GM13976 (cell line): ENCODE measurements at regions not wholly inside any gene's neighbourhood (a gene's known extent, or its start where the extent isn't known, plus 50 kb on each side); places are given as distances from the start of the nearest gene placed in this dataset.

Source experiments
- DNase-seq: peaks from one replicate; pipeline ENCODE4 v3.0.0; 2012; ENCODE audit warnings: low spot score
- in situ Hi-C: fragments of 300-500 bp; cut with MboI; formaldehyde crosslinking; loops from one replicate; pipeline ENCODE4 v1.12.0; 2022; ENCODE audit warnings: low sequenced_read_pairs, mixed read lengths, inconsistent platforms; ENCODE audit not compliant: unreplicated experiment
- TF ChIP-seq, protein P1 (sequence below): IDR thresholded peaks from 2 replicates; pipeline ENCODE4 v1.5.1; 2012; ENCODE audit warnings: borderline replicate concordance, mild to moderate bottlenecking; ENCODE audit not compliant: insufficient read depth; ENCODE audit errors: extremely low read depth, missing control alignments, control extremely low read depth

DNA sequence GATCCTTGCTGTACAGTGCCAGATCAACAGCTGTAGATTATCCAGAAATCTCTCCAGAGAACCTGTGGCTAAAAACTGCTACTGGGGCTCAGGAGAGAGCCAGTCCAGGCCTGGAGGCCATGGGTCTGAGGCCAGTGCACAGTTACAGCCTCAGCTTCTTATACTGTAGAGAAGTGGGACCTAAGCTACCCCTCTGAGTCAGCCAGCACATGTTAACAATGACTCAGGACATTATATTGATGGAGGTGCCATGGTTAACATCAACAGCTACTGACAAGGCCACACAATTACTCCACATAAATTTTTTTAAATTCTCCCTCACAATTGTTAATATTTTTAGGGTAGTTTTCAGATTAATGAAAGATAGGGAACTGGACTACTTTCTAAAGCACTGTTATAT, 138.5 kb downstream of the RBM26 start:
- DNase-seq = no peak
- TF ChIP-seq, protein P1, sequence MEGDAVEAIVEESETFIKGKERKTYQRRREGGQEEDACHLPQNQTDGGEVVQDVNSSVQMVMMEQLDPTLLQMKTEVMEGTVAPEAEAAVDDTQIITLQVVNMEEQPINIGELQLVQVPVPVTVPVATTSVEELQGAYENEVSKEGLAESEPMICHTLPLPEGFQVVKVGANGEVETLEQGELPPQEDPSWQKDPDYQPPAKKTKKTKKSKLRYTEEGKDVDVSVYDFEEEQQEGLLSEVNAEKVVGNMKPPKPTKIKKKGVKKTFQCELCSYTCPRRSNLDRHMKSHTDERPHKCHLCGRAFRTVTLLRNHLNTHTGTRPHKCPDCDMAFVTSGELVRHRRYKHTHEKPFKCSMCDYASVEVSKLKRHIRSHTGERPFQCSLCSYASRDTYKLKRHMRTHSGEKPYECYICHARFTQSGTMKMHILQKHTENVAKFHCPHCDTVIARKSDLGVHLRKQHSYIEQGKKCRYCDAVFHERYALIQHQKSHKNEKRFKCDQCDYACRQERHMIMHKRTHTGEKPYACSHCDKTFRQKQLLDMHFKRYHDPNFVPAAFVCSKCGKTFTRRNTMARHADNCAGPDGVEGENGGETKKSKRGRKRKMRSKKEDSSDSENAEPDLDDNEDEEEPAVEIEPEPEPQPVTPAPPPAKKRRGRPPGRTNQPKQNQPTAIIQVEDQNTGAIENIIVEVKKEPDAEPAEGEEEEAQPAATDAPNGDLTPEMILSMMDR = no peak
- in situ Hi-C loops = no loop called here

DNA sequence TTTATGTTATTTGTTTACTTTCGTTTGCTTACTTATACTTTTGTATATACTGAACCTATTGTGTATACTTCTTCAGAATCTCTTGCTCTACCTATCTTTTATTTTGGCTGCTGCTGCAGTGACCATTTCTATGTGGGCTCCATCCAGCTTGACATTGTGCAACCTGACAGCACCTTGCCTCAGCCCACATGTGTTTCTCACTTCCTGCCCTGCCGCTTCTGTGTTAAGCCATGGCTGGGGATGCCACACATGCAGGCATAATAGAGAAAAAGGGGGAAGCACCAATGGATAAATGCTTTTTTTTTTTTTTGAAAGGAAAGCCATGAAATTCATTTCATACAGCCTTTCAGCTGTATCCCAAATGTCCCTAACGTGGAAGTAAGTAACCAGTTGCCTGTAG, 147.6 kb downstream of the RBM26 start:
- DNase-seq = no peak
- TF ChIP-seq, protein P1 = no peak
- in situ Hi-C loops = no loop called here

DNA sequence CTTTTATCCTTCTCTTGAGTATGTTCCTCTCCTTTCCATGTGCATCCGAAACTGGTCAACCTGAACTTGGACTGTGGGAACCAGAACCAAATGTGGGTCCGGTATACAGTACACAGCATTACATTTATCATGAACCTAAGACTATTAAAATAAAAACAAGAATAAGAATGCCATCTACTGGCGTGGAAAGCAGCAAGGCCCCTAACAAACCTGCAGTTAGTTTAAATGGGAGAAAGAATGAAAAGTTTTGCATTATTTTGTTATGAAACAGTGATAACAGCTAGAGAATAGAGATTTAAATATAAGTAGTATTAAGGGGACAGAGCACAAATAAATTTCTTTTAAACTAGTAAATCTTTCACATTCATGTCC, 159.5 kb downstream of the RBM26 start:
- no peak for DNase-seq

DNA sequence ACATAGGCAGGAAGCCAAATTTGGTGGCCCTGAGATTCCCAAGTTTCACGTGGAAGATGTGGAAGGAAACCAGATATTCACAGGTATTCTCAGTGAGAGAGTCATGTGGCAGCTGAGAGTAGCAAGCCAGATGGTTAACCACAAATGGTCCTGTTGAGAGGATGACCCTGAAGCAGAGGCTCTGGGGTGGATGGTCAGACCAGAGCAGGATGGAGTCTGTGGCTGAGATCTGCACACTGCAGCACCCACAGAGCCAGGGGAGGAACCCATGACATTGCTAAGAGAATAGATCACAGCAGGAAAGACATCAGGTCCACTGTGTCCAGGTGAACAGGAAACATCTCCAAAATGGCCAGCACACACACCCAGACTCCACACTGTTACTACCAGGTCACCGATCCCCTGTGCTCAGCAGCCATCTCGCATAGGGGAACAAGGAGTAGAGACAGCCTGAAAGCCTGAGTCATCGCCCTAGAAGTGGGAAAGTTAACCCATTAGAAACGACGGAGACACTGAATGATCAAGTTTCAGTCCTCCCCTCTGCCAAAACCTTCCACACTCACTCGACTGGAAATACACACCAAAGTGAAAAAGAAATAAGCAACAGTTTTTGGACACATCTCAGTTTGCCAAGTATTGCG, 160.0 kb downstream of the RBM26 start:
- DNase-seq = no peak
- TF ChIP-seq, protein P1 = no peak
- in situ Hi-C loops = no loop called here

More for the DNA sequence above, 159.5 kb downstream of the RBM26 start:
- TF ChIP-seq, protein P1 = peak; percentile 9
- in situ Hi-C loops = no loop called here

DNA sequence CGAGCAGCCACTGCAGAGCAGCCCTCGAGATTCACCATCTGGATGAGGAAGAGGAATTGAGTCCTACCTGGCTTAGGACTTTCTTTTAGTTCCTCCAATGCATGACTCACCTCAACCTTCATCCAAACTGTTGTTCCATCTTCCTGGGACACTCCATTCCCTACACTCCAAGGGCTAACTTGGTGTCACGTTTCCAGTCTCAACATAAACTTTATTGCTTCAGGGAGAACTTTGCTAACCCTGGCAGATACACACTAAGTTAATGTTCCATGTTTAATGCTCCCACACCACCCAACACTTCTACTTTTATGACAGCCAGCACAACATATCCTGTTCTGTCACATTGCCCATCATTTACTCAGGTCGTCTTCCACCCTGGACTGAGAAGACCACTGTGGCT, 164.4 kb downstream of the RBM26 start:
- in situ Hi-C loops = no loop called here
- DNase-seq = no peak
- TF ChIP-seq, protein P1 = no peak

DNA sequence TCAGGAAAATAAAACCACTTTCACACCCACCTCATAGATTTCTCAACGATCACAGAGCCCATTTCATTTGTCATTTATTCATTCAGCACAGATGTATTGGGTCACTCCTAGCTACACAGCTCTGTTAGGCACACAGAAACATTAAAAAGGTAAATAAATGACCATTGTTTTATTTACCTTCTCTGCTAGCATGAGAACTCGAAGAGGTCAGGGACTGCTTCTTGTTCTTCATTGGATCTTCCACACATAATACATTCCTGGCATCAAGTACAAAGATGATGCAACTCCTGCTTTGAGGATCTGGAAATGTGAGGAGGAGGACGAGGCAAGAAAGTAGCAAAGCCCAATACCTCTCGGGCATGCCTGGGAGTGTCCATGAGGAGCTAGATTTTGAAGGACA, 168.1 kb downstream of the RBM26 start:
- DNase-seq = no peak
- TF ChIP-seq, protein P1 = no peak
- in situ Hi-C loops = no loop called here
